ENCODE measurements at regions not wholly inside any gene's neighbourhood (a gene's known extent, or its start where the extent isn't known, plus 50 kb on each side); places are given as distances from the start of the nearest gene placed in this dataset.
"Not testable (repeated sequence)": the region's sequence is repeated elsewhere in the genome, so short reads cannot be mapped to it uniquely, and the experiment has no call there.

DNA sequence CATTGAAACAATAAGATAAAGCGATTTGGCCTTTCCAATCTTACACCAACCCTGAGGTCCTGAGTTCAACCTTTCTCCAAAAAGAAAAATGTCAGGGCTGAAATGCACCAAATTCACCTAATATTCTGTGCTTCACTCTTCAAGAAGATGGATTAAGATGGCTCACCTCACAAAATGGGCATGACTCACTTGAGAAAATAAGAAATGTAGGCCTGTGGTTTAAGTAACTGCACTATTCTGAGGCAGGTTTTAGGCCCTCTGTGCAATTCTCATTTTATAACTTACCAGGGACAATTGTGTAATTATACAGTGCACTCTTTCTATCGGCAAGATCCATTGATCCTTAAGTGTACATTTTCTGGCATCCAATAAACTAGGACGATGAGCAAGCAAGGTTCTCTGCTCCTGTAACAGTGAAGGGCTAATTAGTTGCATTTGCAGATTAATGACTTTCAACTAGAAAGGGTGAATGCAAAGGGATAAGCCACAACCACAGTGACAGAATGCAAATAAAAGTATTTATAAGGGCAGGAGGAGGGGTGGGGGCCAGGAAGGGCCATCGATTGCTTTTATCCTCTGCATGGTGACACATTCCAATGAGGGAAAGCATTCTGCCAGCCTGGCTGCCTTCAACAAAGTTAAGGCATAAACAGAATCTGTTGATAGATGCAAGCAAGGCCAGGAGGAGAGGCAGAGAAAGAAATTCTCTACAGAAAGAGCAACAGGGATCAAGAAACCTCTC lies 214.5 kb downstream of the CAAP1 start:
- no peak for ATAC-seq
- intact Hi-C loops (cut with DNase I, micrococcal nuclease): no loop called here
- no peak for DNase-seq

DNA sequence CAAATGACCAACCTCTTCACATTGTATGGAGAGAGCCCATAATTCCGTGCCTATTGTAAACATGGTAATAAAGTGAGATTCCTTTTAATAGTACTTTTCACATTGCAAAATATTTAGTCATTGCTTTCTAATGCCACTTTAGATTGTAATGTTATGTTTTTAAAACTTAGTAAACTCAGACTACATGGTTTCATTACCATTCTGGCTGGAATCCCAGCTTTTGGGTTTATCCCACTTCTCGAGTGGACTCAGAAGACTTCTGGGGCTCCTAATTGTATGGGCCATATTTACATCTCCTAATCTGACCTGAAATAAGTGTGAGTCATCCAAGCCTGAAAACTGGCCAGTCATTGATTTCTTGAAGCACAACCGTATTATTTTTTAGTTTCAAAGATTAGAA lies 217.6 kb downstream of the CAAP1 start:
- DNase-seq (no peak), ATAC-seq (no peak)
- intact Hi-C loops (cut with DNase I, micrococcal nuclease): no loop called here

DNA sequence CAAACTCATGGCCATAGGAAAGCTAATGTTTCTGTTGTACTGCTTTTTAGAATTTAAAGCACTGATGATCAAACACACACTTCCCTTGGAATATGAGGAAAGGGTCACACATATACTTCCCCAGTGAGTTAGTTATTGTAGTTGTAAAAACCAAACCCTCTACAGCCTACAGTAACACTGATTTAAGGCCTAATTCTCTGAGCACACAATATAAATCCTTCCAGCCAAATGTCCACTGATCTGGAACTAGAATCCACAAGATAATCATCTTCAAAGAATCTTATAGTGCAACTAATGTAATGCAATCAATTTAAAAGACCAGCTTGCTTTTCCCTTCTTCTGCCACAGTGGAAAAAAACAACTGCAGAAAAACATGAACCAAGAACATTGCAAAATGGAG lies 219.3 kb downstream of the CAAP1 start:
- no peak for DNase-seq
- ATAC-seq: no peak
- intact Hi-C loops (cut with DNase I, micrococcal nuclease): no loop called here

DNA sequence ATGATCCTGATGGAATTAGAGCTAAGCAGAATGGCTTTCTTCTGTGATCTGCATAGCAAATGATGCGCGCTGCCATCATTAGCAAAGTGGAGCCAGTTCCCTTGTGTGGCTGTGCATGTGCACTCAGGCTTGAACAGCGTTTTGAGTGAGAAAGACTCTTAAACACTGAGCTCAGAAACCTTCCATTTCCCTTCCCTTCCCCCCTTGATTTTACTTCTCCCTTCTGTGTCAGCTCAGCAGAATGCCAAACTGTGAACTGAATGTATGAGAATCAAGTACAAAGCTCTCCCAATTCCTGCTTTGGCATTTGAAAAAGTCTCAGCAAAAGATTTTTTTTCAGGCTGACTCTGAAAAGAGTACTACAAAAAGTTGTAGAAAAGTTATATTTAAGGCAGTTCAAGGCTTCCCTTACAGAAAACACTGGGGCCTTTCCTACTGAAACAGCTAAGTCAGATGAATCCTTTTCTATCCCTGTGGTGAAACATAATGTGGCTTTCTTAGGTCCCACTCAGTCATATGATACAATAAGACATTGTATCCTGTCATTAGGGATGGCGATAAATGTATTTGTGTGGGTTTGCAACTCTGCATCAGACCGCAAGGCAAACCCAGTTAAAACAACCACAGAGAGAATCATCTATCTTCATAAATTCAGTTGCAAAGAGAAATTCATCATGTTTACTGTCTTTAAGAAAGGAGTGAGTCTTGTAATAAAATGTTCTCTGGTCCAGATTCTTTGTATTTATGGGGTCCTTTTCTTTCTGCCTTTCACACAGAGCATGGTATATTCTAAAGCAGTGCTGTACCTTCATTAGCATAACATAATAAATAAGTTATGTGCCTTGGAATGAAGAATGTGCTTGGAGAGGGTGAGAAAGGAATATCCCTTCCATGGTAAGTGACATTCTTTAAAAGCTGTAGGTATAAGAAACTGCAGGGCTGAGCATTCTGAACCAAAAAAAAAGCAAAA lies 222.6 kb downstream of the CAAP1 start:
- ATAC-seq (no peak), DNase-seq (no peak)
- intact Hi-C loops (cut with DNase I, micrococcal nuclease): no loop called here

DNA sequence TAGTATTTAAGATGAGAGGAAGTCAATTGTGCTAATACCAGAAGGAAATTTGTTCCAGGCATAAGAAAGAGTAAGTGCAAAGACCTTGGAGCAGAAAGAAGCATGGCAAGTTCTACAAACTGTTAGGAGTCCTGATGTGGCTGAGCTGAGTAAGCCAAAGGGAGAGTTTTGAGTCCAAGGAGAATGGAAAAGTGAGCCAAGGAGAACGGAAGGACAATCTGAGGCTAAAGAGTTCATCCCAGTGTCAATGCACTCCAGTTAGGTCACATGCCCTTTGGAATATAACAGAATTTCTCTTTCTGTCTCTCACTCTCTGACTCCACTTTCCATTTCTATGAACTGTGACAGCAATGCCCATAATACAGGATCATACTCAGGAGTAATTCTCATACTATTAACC lies 224.7 kb downstream of the CAAP1 start:
- DNase-seq (no peak), ATAC-seq (no peak)
- intact Hi-C loops (cut with DNase I, micrococcal nuclease): no loop called here

DNA sequence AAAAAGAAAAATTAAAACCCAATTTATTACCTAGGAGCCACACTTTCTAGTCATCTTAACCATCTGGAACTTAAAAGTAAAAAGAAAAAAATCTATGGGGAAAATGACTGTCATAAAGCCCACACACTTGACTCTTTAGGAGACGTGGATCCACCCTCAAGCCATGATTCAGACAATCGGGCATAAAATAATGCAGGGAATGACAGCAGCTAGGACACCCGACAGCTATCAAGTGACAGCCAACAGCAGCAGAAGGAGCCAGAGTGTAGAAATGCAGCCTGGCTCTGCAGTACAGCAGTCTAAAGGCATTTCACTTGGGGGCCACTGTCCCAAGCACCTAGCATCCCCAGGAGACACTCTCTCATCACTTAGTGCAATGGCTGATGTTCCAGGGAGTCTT lies 226.9 kb downstream of the CAAP1 start:
- ATAC-seq: no peak
- no peak for DNase-seq
- intact Hi-C loops (cut with DNase I, micrococcal nuclease): no loop called here

DNA sequence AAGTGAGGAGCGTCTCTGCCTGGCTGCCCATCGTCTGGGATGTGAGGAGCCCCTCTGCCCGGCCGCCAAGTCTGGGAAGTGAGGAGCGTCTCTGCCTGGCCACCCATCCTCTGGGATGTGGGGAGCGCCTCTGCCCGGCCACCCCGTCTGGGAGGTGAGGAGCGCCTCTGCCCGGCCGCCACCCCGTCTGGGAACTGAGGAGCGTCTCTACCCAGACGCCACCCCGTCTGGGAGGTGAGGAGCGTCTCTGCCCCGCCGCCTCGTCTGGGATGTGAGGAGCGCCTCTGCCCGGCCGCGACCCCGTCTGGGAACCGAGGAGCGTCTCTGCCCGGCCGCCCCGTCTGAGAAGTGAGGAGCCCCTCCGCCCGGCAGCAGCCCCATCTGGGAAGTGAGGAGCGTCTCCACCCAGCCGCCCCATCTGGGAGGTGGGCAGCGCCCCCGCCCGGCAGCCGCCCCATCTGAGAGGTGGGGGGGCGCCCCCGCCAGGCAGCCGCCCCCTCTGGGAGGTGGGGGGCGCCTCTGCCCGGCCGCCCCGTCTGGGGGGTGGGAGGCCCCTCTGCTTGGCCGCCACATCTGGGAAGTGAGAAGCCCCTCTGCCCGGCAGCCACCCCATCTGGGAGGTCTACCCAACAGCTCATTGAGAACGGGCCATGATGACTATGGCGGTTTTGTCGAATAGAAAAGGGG lies 228.4 kb downstream of the CAAP1 start:
- DNase-seq; ATAC-seq; intact Hi-C loops (cut with DNase I, micrococcal nuclease): not testable (repeated sequence)

DNA sequence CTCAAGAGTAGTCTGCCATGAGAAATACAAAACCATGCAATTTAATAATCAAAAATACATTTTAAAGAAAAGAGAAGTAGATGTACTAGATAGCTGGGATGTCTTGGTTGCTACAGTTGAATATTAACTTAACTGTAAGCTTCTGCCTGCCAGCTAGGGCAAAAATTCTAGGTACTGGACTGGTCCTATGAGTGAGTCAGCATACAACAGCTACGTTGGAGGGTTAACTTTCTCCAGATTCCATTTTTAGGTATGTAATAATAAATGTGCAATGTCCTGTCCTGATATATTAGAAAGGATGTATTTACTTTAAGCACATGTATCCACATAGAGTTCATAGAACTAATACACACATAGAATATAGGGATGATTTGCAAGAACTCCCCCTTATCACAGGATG lies 230.1 kb downstream of the CAAP1 start:
- intact Hi-C loops (cut with DNase I, micrococcal nuclease): no loop called here
- ATAC-seq (no peak), DNase-seq (no peak)

DNA sequence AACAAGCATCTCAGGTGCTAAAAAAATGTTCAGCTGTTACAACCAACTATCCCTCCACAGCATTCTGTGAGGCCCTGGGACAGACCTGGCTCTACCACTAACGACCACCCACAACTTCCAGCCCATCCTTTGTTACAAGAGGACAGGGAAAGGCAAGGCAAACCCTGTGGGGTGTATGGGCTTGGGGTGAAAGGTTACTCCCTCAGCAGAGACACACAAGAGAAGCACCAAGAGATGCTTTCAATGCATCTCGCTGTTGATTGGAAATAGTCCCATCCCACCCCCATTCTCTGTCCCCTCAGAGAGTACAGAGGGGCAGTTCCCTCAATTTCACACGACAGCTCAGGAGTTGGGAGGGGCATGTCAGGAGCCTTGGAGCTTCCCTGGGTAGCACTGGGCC lies 234.1 kb downstream of the CAAP1 start:
- intact Hi-C loops (cut with DNase I, micrococcal nuclease): no loop called here
- ATAC-seq: no peak

DNA sequence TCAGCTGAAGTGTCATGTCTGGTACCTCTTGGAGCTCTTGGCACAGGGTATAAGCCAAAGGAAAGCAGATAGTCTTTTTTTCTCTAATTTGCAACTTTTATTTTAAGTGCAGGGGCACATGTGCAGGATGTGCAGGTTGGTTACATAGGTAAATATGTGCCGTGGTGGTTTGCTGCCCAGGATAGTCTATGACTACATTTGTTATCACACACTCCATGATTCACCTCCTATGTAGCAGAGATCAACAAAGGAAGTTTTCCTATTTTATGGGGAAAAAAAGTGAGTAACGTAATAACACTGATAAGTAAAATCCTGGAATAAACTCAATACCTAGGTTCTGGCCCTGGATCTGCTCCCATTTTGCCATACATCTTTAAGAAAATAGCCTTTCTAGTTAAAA lies 234.6 kb downstream of the CAAP1 start:
- DNase-seq: no peak
- intact Hi-C loops (cut with DNase I, micrococcal nuclease): no loop called here
- no peak for ATAC-seq

More for the DNA sequence above, 234.1 kb downstream of the CAAP1 start:
- DNase-seq: no peak

DNA sequence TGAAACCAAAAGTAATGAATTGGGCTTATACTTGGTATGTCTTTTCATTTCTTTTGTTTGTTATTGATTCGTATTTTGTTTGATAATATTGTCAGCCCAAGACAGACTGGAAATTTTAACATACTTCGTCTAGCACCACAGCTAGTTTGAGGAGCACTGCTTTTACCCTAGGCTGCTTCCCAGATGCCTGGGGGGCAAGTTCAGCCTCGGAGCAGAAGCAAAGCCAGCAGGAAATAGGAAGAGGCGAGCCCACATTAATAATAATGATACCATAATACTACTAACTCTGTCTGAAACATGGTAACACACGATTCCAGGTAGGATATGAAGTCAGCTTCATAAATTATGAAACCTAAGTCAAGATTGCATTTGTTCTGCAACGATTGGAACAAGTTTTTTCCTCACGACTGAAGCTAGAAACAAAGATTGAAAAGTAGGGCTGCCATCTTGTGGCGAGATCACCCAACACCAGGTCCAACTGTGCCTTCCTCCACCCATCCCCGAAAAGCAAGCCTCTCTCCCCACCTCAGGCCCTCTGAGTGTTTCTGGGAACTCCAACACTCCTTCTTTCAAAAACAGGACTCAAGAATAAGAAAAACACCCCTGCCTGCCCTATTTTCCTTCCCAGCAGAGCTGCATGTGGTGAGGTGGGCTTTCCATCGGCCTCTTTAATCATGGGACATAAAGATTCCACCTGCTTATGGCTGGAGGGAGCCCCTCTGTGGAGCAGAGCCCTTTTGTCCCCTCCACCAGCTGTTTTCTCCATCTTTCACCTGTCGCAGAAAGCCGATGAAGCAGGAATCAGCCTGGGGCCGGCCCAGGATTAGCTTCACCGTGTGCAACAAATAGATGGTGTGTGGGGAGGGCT lies 236.4 kb downstream of the CAAP1 start:
- DNase-seq (no peak), ATAC-seq (no peak)
- intact Hi-C loops (cut with DNase I, micrococcal nuclease): no loop called here

DNA sequence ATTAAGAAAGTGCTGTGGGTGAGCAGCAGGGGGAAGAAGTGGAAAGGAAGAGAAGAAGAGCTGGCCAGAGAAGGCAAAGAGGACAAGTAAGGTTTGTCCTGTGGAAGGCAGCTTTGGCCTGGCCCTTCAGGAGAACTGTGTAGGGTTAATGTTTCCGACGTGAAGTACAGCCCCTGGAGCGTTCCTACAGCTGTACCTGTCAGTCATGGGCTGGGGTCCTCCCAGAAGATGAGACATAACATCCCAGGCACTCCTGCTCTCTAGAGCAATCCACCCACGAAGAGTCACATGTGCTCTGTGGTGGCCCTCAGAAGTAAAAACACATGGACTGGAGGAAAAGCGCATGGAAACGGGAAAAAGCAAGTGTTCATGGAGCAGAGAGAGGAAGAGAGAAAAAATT lies 237.4 kb downstream of the CAAP1 start:
- no peak for DNase-seq
- ATAC-seq: no peak
- intact Hi-C loops (cut with DNase I, micrococcal nuclease): no loop called here

DNA sequence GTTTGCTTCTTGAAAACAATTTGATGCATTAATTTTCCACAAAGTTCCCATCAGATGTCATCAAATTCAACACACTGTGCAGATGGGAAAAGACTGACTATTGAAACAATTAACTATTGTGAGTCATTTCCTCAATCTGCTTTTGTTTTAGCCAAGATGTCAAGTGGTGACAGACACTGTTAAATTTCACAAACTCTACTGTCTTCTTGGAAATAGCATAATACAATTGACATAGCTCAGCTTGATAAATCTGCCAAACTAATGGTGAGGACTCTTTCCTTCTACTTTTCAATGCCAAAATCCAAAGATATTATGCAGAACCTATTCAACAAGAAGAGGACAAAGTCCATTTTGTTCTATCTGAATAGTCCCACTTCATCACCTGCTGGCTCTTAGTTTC lies 242.3 kb downstream of the CAAP1 start:
- ATAC-seq: no peak
- no peak for DNase-seq
- intact Hi-C loops (cut with DNase I, micrococcal nuclease): no loop called here

DNA sequence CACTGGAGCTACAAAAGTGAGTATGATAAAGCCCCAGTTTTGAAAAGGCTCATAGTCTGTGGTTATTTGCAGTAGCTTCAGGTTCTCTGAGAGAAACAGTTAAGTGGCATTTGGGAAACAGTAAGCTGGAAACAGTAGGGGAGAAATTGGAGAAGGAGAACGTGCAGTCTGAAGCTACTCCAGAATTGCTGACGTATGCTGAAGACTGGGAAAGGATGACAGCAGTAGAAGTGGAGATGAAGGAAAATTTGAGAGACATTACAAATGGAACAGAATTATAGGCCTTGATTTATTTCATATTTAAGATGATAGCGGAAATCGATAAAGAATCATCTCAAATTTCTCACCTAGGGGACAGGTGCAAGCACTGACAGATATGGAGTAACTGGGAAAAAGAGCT lies 248.8 kb downstream of the CAAP1 start:
- ATAC-seq: no peak
- intact Hi-C loops (cut with DNase I, micrococcal nuclease): no loop called here
- DNase-seq: no peak

DNA sequence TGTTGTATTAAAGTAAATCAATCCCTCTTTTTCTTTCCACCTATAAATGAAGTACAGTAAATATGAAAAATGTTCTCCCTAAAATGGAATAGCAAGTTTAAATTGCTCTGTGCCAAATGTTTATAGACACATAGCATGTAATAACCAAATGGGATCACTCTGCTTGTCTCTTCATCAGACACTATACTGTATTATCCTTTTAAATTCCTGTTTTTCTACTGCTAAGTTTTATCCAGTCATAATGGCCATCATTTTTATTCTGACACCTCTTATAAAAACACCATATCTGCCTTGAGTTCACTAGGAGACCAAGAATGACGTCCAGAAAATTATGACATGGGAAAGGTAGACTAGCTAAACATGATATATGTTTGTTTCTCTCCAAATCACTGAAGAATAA lies 252.8 kb downstream of the CAAP1 start:
- intact Hi-C loops (cut with DNase I, micrococcal nuclease): no loop called here
- DNase-seq (no peak), ATAC-seq (no peak)

DNA sequence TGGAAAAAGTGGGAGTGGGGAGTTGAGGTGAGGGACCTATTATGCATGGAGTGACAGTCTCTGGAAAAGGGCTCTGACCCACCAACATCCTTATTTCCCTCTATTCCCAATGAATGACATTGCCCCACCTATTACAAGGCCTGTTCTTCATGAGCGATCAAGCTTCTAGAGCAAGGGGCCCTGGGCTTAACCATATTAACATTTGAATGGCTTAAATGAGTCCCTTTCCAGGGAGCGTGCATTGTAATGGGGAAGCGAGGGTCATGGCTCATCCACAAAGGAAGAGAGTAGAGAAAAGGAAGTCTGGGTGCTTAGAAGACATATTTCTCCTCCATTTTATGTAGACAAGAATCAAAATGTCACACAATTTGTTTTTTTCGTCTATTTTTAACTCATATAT lies 255.5 kb downstream of the CAAP1 start:
- intact Hi-C loops (cut with DNase I, micrococcal nuclease): no loop called here
- no peak for DNase-seq
- ATAC-seq: no peak

DNA sequence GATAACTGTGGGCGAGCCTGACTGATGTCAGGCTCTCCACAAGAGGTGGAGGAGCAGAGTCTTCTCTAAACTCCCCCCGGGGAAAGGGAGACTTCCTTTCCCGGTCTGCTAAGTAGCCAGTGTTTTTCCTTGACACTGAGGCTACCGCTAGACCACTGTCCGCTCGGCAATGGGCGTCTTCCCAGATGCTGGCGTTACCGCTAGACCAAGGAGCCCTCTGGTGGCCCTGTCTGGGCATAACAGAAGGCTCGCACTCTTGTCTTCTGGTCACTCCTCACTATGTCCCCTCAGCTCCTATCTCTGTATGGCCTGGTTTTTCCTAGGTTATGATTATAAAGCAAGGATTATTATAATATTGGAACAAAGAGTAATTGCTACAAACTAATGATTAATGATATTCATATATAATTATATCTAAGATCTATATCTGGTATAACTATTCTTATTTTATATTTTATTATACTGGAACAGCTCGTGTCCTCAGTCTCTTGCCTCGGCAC lies 278.7 kb downstream of the CAAP1 start:
- DNase-seq; ATAC-seq; intact Hi-C loops (cut with DNase I, micrococcal nuclease): not testable (repeated sequence)

DNA sequence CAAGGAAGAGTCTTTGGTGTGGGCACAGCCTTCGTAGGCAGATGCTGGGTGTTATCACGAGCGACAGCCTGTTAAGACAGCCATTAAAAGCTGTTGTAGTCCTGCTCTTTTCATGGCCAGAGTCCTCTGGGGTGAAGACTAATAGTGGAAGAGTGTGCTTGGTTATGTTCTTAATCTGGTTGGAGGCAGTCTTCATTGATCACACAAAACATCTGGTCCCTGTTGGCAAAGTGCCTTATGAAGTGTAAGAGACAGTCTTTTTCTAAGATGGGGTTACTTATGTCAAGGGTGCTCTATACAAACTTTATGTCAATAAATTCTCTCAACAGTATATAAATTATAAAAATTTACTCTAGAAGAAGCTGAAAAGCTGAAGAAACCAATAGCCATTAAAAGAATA lies 280.4 kb downstream of the CAAP1 start:
- intact Hi-C loops (cut with DNase I, micrococcal nuclease): no loop called here
- DNase-seq (no peak), ATAC-seq (no peak)

DNA sequence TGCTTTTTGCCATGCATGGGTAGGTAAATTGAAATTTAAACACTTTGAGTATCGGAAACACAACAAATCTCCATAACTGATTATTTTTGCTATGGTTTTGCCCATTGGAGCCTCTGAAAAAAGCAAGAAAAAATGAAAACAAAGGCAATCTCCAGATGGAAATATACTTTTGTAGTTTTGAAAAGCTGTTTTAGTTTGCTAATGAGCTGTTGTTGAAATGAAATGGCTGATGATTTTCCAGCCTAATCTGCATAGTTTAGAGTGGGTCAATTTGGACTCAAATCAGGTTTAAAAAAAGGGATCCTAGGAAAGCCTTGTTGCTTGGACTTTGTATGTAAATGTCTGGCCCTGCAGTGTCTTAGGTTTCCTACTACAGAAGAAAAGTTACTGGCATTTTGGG lies 285.8 kb downstream of the CAAP1 start:
- DNase-seq: no peak
- no peak for ATAC-seq
- intact Hi-C loops (cut with DNase I, micrococcal nuclease): no loop called here

Data from left colon (tissue), 2 donors.